GM18499 (cell line): ENCODE measurements at regions not wholly inside any gene's neighbourhood (a gene's known extent, or its start where the extent isn't known, plus 50 kb on each side); places are given as distances from the start of the nearest gene placed in this dataset.

Experiments
- ATAC-seq: cut with Tn5 transposase; IDR thresholded peaks from one replicate; pipeline ENCODE4 v1.9.1; 2021; ENCODE audit warnings: moderate number of reproducible peaks; ENCODE audit not compliant: insufficient read depth, unreplicated experiment

DNA sequence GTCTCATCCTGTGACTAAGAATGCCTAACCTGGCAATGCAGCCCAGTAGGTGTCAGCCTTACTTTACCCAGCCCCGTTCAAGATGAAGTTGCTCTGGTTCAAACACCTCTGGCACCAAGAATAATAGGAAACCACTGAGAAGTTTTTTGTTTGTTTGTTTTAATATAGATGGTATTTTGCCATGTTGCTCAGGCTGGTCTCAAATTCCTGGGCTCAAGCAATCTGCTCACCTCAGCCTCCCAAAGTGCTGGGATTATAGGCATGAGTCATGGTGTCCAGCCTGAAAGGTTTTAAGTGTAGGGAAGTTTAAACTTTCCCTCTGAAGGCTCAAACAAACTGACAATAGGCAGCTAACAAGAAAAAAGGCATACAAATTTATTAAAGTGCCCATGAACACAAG is 51.2 kb upstream of the ABCC4 start:
- ATAC-seq = no peak

DNA sequence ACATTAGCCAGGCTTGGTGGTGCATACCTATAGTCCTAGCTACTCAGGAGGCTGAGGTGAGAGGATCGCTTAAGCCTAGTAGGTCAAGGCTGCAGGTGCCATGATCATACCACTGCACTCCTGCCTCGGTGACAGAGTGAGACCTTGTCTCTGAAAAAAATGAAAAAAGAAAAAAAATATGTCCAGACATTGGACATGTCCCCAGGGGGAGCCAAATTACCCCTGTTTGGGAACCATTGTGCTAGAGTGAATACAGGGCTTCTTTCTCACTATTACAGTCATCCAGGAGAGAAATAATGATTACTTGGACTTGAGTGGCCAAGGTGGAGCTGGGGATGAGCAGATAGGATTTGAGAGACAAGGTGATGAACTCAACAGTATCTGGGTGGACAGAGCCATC is 52.9 kb upstream of the ABCC4 start:
- no peak for ATAC-seq

DNA sequence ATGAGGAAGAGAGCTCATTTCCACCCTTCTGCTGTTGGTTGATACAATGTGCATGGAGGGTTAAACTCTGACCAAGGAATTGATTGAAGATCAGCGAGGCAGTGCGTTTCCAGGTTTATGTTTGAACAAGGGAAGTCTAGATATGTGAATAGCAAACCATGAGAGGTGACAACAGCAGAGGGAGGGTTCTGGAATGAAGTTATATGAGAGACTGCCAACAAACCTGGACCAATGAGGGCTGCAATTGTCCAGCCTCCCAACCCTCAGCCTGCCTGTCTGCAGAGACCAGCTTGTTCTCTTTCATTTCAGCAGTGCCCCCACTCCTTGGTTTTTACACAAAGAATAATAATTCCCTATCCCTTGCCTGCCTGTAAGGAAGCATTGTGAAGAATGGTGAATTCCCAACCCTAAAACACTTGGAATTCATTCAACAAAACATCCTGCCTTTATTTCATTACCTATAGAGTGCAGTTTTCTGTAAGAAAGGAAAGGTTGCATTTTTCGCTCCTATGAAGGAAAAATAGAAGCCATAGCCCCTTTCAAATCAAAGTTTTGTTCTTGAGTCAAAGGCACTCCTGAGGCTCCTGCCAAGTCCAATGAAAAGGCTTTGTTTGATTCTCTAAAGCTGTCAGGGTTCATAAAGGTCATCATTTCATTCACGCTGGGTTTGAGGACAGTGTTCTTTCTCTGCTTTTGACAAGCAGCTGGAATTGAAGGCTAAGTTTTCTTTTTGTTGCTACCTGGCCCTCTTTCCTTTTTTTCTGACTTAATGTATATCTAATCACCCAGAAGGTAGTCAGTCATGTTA is 53.6 kb upstream of the ABCC4 start:
- no peak for ATAC-seq

DNA sequence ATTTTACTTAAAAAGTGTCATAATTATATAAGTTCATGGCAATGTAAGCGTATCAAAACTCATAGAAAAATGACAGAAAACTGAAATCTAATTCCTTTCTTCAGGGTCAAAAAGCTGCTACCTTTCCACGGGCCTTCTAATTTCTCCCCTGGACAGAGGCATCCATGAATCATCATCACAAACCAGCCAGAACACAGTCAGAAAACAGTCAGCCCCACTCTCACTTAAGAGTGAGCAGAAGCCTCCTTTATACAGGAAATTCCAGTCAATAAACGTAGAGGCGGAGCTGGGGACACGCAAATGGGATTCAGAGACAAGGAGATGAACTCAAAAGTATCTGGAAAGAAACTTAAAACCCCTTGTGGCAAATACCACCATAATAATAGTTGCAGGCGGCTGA is 54.2 kb upstream of the ABCC4 start:
- ATAC-seq = no peak

DNA sequence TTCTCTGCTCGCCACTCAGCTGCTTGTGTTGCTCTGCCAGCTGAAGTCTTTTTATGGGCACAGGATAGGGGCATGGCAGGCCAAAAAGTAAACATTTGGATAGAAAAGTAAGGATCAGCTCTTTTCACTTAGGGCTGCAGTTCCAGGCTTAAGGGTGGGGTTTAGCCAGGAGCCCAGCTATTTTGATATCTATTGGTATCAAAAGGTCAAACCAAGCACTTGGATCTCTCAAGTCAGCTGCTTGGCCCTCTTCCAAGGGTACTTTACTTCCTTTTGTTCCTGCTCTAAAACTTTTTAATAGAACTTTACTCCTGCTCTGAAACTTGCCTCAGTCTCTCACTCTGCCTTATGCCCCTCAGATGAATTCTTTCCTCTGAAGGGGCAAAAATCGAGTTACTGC is 55.7 kb upstream of the ABCC4 start:
- ATAC-seq = no peak

DNA sequence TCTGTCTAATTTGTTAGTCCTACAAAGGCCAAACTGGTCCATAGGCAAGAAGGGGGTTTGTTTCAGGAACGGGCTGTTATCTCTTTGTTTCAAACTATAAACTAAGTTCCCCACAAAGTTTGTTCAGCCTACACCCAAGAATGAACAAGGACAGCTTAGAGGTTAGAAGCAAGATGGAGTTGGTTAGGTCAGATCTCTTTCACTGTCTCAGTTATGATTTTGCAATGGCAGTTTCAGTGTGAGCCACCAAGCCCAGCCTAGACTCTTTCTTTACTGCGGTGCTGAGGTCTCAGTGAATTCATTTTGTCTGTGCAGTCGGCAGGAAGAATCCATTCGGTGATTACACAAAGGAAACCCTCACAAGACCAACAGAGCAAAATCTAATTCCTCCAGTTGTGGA is 56.6 kb upstream of the ABCC4 start:
- no peak for ATAC-seq

DNA sequence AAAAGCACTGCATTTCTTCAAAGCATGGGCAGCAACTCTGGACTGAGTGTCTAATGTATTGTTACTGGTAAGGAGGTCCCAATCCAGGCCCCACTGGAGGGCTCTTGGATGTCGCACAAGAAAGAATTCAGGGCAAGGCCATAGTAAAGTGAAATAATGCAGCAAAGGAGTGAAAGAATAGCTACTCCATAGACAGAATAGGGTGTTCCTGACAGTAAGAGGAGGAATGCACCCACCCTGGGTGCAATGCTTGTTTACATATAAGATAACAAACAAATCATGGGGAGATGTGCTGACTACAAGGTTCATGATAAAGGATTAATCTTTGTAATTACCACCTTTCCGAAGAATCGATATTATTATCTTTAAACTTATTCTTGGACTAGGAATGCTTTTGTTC is 58.8 kb upstream of the ABCC4 start:
- ATAC-seq = no peak

DNA sequence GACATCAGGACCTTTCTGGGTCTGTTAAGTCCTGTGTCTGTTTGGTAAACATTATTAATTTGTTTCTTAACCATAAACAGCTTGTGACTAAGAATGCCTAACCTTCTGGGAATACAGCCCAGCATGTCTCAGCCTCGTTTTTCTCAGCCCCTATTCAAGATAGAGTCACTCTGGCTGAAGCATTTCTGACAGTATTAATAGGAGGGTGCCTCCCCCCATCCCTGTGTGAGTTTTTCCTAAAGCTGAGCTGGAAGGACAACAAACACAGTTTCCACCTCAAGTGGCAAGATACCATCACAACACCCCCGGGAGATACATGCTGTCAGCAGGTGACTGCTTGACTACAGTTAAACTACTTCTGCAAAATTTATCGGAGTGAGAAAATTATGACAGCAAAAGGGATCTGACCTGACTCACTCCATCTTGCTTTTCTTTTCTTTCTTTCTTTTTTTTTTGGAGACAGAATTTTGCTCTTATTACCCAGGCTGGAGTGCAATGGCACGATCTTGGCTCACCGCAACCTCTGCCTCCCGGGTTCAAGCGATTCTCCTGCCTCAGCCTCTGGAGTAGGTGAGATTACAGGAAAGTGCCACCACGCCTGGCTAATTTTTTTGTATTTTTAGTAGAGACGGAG is 59.3 kb upstream of the ABCC4 start:
- ATAC-seq = no peak

DNA sequence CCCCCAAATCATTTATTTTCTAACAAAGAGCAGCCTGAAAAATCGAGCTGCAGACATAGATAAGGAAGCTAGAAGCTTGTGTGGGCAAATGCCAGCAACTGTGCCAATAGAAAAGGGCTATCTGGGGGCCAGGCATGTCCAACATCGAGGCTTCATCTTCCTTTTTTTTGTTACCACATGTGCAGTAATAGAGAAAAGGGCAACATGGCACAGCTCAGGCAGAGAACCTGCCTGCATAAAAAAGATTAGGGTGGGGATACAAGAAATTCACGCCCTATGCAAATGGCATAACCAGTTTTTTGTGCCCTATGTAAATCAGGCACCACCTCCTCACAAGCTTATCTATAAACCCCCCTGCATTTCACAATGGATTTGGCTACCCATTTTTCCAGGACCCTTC is 60.4 kb upstream of the ABCC4 start:
- no peak for ATAC-seq

DNA sequence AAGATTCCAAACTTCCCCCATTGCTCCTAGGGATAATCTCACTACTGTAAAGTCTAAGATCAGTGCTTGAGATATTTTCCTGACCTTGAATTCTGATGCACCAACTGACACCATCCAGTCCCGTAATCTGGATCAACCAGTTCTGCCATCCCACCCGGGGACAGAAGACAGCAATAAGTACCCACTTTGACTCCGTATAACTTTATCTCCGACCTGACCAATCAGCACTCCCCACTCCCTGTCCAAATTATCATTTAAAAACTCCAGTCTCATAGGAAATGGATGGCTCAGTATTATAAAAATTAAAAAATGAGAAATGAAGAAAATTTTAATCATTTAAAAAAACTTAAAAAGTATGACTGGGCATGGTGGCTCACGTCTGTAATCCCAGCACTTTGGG is 61.4 kb upstream of the ABCC4 start:
- no peak for ATAC-seq

DNA sequence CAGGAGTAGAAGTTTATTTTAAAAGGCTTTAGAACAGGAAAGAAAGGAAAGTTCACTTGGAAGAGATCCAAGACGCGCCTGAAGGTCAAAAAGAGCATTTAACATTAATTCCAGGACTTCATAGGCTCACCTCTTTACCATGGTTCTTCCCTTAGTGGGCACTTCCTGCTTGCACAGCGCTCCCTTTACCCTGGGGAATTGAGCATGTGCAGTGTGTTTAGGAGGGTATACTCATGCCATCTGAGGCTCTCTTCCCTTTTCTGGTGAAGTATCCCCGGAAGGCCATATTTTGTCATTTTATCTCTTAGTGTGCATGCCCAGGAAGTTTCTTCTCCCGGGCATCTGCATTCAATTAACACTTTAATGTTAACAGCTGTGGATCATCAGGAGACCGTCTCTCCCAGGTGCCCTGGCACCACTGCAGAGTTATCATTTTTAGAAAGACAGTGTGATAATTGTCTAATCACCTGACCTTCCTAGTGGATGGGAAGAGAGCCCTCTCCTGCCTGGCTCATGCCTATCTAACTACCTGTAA is 66.1 kb upstream of the ABCC4 start:
- no peak for ATAC-seq

DNA sequence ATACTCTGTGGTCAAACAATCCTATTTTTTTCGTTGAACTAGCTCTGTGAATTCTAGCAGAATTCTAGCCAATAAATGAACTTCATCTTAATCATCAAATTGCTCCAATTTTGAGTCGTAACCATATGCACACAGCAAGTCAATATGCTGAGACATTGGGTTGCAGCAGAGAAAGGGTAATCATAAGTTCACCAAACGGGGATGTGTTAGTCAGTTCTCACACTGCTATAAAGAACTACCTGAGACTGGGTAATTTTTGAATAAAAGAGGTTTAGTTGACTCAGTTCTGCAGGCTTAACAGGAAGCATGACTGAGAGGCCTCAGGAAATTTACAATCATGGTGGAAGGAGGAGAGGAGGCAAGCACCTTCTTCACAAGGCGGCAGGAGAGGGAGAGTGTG is 67.7 kb upstream of the ABCC4 start:
- ATAC-seq = no peak

DNA sequence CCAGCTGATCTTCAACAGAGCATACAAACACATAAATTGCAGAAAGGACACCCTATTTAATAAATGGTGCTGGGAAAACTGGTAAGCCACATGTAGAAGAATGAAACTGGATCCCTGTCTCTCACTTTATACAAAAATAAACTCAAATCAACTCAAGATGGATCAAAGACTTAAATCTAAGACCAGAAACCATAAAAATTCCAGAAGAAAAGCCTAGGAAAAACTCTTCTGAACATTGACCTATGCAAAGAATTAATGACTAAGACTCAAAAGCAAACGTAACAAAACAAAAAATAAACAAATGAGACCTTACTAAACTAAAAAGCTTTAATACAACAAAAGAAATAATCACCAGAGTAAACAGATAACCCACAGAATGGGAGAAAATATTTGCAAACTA is 74.5 kb upstream of the ABCC4 start:
- ATAC-seq = no peak

DNA sequence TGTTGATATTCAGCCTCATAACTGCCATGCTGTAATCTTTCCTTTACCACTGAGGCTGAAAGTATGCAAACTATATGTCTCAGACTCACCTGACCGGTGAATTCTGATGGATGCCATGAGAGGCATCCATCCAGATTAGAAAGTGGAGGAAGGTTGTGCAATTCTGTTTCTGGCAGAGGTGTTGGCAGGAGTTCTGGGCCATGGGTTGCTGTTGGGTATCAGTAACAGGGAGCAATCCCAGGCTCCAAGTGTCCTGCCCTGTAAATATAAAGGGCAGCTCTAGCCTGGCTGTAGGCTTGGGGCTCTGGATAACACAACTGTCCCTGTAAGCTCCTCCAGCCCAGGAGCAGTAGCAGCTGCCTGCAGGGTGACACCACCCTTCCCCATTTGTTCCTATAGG is 77.4 kb upstream of the ABCC4 start:
- ATAC-seq = no peak

DNA sequence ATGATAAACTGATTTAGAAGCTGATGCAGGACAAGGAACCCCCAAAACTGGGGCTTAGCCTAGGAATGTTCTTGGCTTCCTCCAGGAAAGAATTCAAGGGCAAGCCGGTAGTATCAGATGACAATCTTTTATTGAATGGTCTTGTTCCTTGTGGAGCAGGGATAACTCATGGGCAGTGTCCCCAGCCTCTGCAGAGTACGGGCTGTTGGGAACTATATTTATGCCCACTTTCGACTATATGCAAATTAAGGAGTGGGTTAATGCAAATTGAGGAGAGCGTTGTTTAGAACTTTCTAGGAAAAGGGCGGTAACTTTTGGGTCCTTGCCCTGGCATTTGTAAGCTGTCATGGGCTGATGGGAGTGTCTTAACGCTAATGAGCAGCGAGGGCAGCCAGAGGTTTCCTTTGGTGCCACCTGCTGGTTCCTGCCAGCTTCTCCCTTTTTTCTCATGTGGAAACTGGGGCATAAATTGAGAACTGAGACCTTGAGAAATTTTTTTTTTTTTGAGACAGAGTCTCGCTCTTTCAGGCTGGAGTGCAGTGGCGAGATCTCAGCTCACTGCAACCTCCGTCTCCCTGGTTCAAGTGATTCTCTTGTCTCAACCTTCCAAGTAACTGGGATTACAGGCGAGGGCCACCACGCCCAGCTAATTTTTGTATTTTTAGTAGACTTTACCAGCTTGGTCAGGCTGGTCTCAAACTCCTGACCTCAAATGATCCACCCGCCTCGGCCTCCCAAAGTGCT is 79.4 kb upstream of the ABCC4 start:
- peak; percentile 74 for ATAC-seq

DNA sequence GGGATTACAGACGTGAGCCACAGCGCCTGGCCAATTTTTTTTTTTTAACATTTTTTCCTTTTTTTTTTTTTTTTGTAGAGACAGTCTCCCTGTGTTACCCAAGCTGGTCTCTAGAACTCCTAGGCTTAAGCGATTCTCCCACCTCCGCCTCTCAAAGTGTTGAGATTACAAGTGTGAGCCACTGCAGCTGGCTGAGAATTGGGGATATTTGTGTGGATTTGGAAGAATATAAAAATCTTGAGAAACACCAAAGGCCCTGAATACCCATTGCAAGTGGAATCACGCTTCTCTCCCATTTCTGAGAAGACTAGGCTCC is 79.9 kb upstream of the ABCC4 start:
- no peak for ATAC-seq

DNA sequence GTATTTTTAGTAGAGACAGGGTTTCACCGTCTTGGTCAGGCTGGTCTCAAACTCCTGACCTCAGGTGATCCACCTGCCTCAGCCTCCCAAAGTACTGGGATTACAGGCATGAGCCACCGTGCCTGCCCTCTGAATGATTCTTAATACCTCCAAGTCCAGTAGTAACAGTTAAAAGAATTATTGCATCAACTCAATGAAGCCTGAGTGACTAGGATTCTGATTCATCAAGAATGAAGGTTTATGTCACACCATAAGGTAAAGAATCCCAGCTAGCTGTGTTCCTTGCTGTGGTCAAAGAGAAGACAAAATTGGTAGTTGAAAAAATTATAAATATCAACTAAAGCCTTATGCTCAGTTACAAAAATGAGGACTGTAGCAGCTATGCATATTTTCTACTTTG is 81.2 kb upstream of the ABCC4 start:
- ATAC-seq = no peak

DNA sequence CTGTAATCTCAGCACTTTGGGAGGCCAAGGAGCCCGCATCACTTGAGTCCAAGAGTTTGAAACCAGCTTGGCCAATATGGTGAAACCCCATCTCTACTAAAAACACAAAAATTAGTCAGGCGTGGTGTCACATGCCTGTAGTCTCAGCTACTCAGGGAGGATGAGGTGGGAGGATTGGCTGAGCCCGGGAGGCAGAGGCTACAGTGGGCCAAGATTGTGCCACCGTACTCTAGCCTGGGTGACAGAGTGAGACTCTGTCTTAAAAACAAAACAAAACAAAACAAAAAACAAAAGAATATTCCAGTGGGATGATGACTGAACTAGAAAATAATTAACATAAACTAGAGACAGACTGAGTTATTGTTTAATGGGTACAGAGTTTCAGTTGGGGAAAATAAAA is 81.7 kb upstream of the ABCC4 start:
- no peak for ATAC-seq

DNA sequence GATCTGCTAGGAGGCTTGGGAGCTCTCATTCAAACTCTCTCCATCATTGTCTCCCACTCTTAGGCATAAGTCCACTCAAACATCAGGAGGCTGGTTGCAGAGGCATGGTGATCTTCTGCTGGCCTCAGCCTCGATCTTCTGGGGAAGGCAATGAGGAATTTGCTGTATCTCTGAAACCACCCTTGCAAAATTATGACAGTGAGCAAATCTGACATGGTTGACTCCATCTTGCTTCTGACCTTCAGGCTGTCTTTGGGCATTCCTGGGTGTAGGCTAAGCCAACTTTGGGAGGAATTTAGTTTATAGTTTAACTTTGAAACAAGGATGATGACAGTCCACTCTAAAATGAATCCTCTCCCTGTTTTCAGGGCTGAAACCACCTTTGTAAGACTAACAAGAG is 84.1 kb upstream of the ABCC4 start:
- no peak for ATAC-seq

DNA sequence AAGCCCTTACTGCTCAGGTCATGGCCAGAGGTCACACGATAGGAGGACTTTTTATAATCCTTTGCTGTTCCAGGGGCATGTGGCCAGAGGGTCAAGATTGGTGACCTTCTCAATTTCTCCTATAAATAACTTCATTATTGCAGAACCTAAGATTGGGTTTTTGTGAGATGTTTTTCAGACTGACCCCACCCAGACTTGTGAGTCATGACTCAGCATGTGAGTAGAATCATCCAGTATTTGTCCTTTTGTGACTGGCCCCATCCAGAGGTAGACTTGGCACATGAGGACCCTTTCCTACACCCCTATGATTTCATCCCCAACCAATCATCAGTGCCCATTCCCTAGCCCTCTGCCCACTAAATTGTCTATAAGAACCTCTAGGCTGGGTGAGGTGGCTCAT is 84.5 kb upstream of the ABCC4 start:
- ATAC-seq = no peak

DNA sequence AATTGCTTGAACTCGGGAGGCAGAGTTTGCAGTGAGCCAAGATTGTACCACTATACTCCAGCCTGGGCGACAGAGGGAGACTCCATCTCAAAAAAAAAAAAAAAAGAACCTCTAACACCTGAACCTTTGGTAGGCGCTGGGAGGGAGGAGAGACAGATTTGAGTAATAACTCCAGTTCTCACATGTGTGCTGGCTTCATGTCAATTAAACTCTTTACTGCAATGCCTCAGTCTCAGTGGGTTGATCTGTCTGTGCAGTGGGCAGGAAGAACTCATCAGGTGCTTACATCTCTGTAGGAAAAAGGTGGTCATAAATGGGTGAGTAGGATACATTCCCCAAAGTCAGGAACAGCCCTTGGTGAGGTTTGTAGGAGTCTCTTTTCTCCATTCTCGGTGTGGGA is 85.1 kb upstream of the ABCC4 start:
- ATAC-seq = no peak
